IgD-negative memory B cell (primary cell): ENCODE measurements at regions not wholly inside any gene's neighbourhood (a gene's known extent, or its start where the extent isn't known, plus 50 kb on each side); places are given as distances from the start of the nearest gene placed in this dataset.
A peak's percentile ranks its signal among the peaks of the same experiment; 100 is the strongest.

ENCODE experiments used
- H3K27ac Mint-ChIP-seq, 3 donors: one replicate each; pipeline ENCODE4 v1.8.0; 2020 to 2022; ENCODE audit warnings: mild to moderate bottlenecking in 3 of 3, mixed read lengths in 3 of 3, moderate library complexity in 1 of 3
- H3K27me3 Mint-ChIP-seq: one replicate; pipeline ENCODE4 v1.8.0; 2021; ENCODE audit warnings: mixed read lengths
- H3K36me3 Mint-ChIP-seq: one replicate; pipeline ENCODE4 v1.8.0; 2020; ENCODE audit warnings: mild to moderate bottlenecking, mixed read lengths
- H3K4me1 Mint-ChIP-seq, 3 donors: one replicate each; pipeline ENCODE4 v1.8.0; 2020 to 2022; ENCODE audit warnings: mixed read lengths in 3 of 3, mild to moderate bottlenecking in 1 of 3
- H3K4me3 Mint-ChIP-seq, 4 donors: one replicate each; pipeline ENCODE4 v1.8.0; 2020 to 2022; ENCODE audit warnings: mild to moderate bottlenecking in 4 of 4, mixed read lengths in 4 of 4, moderate library complexity in 3 of 4
- H3K9me3 Mint-ChIP-seq, 3 donors: one replicate each; pipeline ENCODE4 v1.8.0; 2020 to 2021; ENCODE audit warnings: mixed read lengths in 3 of 3, mild to moderate bottlenecking in 1 of 3

DNA sequence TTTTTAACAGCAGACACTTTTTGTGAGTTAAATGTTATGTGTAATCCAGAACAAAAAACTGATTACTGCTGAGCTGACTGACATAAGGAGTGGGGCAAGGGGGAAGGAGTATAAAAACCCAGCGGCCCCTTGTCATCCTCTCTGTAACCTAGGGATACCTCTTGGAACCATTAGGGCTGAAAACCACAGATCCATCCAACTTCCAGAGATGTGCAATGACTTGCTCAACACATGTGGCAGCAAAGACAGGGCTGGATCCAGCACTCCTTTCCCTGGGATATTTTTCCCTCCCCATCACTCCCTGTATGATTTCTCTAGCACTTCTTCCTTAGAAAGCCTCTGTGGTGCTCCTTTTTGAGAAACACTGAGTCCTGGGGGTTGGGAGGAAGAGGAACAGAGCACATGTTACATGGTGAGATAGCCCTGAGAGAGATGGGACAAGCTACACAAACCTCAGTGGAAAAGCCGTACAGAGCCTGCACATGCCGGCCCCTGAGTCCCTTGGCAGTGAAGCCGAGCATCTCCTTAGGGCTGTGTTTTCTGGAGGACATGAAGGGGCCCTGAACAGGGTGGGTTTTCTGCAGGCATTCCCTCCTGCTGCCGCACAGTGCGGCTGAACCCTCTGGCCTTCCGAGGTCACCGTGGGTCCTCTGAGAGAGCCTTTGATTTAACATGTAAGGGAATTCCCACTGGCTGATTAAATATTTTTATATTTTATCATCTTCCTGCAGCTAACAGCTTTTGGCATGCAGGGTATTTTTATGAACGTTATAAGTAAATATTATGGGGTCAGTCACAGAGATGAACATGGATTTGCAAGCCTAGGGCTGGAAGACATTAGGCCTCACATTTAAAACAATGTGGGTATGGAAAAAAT, 219.9 kb downstream of the COG6 start:
- Mint-ChIP-seq H3K4me3 (no peak overlapping the region), H3K27me3 (peaks cover 10% of the 10 kb centered on the region), H3K36me3 (no peaks in the 10 kb centered on the region), H3K9me3 (peaks cover 0 to 1% (median 0%) of the 10 kb centered on the region in 3 donors), H3K4me1 (no peaks in the 10 kb centered on the region), H3K27ac (no peak overlapping the region)

DNA sequence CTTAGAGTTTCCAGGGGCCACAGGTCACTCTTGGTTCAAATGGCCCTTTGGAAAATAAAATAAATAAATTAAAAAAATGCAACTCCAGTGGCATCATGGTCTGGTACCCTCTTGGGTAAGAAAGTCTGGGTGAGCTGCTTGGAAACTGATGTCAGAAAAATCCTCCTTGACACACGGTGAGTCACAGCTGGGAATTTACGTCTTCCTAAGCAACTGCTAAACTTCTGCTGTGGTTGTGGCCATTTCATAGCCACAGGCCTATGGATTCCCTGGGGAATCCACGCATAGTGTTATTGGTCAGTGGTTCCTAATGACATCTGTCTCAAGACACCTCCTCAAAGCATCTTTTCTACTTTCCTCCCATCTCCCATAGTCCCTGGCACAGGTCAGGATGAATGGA, 220.8 kb downstream of the COG6 start:
- Mint-ChIP-seq H3K4me3 (no peak overlapping the region), H3K27me3 (peaks cover 8% of the 10 kb centered on the region), H3K4me1 (no peaks in the 10 kb centered on the region), H3K9me3 (peaks cover 0 to 1% (median 0%) of the 10 kb centered on the region in 3 donors), H3K36me3 (no peaks in the 10 kb centered on the region), H3K27ac (no peak overlapping the region)

DNA sequence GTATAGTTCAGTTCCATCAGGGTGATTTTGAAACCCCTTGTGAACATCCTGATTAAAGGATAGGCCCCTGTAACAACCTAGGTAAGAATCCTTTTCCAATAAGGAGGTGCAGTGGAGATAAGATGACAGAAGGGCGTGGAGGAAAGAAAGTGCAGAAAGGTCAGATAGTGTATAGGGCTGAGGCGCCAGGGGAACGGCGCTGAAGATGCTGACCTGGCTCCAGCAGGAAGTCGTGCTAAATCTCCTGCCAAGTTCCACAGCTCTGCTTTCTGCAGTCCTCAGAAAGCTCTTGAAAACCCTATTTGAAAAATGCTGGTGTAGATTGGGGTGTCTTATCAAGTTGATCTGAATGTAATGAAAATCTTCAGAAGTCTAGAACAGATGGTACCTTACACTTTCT, 221.7 kb downstream of the COG6 start:
- no peaks in the 10 kb centered on the region for H3K36me3 Mint-ChIP-seq
- no peaks in the 10 kb centered on the region for H3K4me1 Mint-ChIP-seq
- peaks cover 13% of the 10 kb centered on the region for H3K27me3 Mint-ChIP-seq
- H3K9me3 Mint-ChIP-seq = peaks cover 0 to 4% (median 0%) of the 10 kb centered on the region in 3 donors
- no peak overlapping the region for H3K4me3 Mint-ChIP-seq
- no peak overlapping the region for H3K27ac Mint-ChIP-seq

DNA sequence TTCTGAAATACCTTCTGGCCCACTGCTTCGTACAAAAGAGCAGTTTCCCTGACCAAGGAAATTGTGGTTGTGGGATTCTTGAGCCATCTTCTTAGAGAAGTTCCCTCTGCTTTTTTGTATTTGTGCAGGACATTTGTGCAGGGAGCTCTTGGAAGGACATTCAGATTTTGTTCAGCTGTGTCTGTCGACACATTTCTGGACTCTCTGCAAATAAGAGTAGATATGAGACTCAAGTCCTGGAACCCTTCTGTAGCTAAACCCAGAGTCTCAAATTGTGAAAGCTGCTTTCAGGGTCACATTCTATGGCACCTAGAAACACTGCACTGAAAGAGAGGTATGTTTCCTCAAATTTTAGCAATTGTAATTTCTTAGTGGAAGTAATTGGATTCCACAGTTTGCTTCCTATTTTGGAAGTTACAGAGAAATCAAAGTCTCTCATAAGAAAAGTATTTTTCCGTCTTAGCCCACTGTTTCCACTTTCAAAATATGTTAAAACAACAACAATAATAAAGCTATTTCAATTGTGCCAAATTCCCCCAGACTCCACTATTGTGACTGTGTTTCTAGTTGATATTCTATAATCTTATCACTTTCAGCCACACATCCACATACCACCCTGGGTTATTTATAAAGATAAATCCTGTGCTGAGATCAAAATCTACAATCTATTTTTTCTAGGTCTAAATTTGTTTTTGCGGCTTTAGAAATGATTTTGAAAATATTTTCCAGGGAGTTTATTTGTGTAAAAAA, 224.0 kb downstream of the COG6 start:
- Mint-ChIP-seq H3K9me3 (peaks cover 2 to 18% (median 14%) of the 10 kb centered on the region in 3 donors), H3K27me3 (peaks cover 12% of the 10 kb centered on the region), H3K4me3 (no peak overlapping the region), H3K27ac (no peak overlapping the region), H3K36me3 (no peaks in the 10 kb centered on the region), H3K4me1 (no peaks in the 10 kb centered on the region)

DNA sequence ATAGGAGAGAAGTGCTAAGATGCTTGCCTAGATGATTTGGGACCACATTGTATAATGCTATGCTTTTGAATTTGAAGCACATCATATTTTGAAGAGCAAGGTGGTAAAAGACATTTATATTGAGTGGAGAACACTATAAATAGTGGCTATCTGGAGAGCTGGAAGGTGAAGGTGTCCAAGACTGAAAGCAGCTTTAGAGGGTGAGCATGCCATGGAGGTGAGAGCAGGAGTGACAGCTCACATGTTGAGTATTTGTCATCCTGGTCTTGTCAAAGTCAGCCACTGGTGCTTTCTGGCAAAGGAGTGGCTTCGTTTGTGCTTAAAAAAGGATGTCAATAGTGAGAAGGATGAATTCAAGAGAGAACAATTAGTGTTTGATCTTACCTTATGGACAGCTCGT, 225.9 kb downstream of the COG6 start:
- H3K4me1 Mint-ChIP-seq = no peaks in the 10 kb centered on the region
- peaks cover 5 to 26% (median 26%) of the 10 kb centered on the region in 3 donors for H3K9me3 Mint-ChIP-seq
- peaks cover 15% of the 10 kb centered on the region for H3K27me3 Mint-ChIP-seq
- H3K27ac Mint-ChIP-seq = no peak overlapping the region
- no peaks in the 10 kb centered on the region for H3K36me3 Mint-ChIP-seq
- no peak overlapping the region for H3K4me3 Mint-ChIP-seq

DNA sequence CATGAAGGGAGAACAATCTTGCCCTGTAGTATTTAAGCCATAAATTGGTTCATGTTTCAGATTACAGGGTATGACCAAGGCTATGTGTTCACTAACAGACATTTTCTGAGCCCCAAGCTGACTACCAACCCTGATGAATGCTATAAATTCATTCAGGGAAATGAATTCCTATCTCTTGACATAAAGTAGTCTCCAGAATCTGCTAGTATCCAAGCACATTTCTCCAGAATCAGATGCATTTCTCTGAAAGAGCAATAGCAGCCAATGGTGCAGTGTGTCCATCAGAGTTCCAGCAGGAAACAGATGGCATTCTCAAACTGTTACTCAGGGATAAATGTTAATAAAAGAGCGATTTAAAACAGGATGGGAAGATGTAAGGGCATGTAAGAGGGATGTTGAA, 226.4 kb downstream of the COG6 start:
- Mint-ChIP-seq H3K9me3 (peaks cover 5 to 26% (median 26%) of the 10 kb centered on the region in 3 donors), H3K27ac (no peak overlapping the region), H3K36me3 (no peaks in the 10 kb centered on the region), H3K4me1 (no peaks in the 10 kb centered on the region), H3K4me3 (no peak overlapping the region), H3K27me3 (peaks cover 15% of the 10 kb centered on the region)

DNA sequence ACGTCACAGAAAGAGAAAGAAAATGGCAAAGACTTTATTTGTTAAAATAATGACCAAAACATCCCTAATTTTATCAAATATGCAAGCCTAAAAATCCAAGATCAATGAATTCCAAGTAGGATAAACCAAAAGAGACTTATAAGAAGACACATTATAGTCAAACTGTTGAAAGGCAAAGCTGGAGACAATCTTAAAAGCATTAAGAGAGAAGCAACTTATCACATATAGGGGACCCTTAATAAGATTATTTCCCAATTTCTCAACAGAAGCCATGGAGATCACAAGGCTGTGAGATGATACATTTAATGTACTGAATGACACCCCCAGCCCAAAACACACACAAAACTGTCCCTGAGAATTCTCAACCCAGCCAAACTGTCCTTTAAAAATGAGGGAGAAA, 228.7 kb downstream of the COG6 start:
- peak overlapping the region in 2 of 4 donors; percentile 17 to 52 for H3K4me3 Mint-ChIP-seq
- H3K36me3 Mint-ChIP-seq = no peaks in the 10 kb centered on the region

DNA sequence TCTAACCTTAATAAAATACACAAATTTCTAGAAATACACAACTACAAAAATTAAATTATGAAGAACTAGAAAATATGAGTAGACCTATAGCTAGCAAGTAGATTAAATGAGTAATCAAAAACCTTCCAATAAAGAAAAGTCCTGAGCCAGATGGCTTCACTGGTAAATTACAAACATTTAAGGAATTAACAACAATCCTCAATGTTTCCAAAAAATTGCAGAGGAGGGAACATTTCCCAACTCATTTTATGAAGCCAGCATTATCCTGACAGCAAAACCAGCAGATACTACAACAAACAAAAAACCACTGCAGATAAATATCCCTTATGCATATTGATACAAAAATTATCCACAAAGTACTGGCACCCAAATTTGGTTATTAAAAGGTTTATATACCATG, 230.9 kb downstream of the COG6 start:
- Mint-ChIP-seq H3K4me3 (peak overlapping the region in 1 of 4 donors; percentile 33), H3K4me1 (no peaks in the 10 kb centered on the region), H3K36me3 (no peaks in the 10 kb centered on the region), H3K9me3 (peaks cover 5 to 26% (median 25%) of the 10 kb centered on the region in 3 donors), H3K27me3 (peaks cover 10% of the 10 kb centered on the region), H3K27ac (no peak overlapping the region)

More for the DNA sequence above, 228.7 kb downstream of the COG6 start:
- Mint-ChIP-seq H3K4me1 (no peaks in the 10 kb centered on the region), H3K27ac (no peak overlapping the region), H3K27me3 (peaks cover 10% of the 10 kb centered on the region), H3K9me3 (peaks cover 5 to 26% (median 26%) of the 10 kb centered on the region in 3 donors)

DNA sequence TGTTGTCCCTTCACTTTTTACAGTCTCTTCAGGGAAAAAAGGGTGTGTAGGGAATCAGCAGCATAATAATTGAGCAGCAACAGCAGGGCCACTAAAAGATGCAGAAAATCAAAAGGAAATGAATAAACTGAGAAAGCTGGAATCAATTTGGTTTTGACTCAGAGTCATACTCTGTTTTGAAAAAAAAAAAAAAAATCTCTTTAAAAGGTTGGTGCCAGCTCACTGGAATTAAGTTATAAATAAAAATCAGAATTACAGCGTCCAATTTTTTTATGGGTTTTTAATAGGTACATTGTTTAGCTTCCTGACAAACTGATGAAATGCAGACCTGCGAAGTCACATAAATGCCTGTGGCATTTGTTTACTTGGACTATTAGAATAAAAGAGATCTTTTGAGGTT, 231.9 kb downstream of the COG6 start:
- H3K9me3 Mint-ChIP-seq = peaks cover 5 to 26% (median 21%) of the 10 kb centered on the region in 3 donors
- no peaks in the 10 kb centered on the region for H3K36me3 Mint-ChIP-seq
- H3K27me3 Mint-ChIP-seq = peaks cover 3% of the 10 kb centered on the region
- H3K4me3 Mint-ChIP-seq = no peak overlapping the region
- H3K27ac Mint-ChIP-seq = no peak overlapping the region
- H3K4me1 Mint-ChIP-seq = no peaks in the 10 kb centered on the region

DNA sequence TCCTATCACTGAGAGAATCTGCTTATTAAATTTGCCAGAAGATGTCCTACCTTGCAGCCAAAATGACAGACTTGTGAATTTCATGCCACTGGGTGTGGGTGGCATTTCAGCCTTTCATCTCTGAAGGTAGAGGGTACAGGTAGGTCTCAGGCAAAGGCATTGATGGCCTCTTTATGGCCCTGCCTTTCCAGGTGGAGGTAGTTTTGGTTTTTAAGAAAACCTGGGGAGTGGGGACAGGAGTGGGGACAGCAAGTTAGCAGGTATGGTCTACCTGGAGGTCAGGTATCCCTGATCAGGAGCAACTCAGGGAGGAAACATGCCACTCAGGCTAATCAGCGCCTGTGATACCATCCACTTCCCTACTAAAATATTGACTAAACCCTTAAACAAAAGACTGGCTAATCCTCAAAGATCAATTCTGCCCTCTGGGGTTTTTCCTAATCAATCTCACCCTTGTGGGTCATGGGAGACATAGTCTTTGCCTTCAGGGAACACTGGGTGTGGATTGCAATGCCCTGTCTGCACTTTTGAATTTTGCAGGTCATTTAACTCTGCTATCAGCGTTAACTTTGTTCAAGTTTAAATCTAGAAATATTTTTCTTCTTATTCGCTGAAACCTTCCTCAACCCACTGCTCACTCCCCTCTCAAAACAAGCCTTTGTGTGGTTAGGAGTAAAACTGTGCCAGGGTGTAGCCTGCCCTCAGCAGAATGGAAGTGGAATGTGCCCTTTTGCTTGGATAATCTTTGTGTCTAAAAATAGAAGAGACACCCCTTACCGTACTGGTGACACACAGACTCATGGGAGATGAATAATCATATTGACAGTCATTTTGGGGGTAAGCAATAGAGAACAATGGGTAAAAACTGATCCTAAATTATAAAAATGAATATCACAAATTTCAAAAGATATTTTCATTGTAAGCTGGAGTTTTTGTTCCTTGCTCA, 233.7 kb downstream of the COG6 start:
- H3K36me3 Mint-ChIP-seq = no peaks in the 10 kb centered on the region
- peaks cover 0 to 1% (median 0%) of the 10 kb centered on the region in 3 donors for H3K4me1 Mint-ChIP-seq
- H3K27me3 Mint-ChIP-seq = peaks cover 9% of the 10 kb centered on the region

DNA sequence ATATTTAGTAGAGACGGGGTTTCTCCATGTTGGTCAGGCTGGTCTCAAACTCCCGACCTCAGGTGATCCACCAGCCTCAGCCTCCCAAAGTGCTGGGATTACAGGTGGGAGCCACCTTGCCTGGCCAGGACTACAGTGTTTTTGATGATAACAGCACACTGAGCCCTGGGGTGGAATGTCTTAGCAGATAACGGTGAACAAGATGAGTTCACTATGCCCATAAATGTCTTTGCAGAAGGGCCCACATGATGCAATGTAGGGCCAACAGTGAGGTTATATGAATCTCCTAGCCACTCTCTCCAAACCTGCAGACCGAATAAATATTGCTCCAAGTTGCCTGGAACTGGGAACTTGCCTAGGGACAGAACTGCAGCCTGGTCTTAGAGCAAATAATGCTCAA, 235.1 kb downstream of the COG6 start:
- H3K36me3 Mint-ChIP-seq = no peaks in the 10 kb centered on the region
- no peak overlapping the region for H3K4me3 Mint-ChIP-seq
- peaks cover 0 to 2% (median 1%) of the 10 kb centered on the region in 3 donors for H3K9me3 Mint-ChIP-seq
- H3K27ac Mint-ChIP-seq = no peak overlapping the region
- peaks cover 0 to 1% (median 0%) of the 10 kb centered on the region in 3 donors for H3K4me1 Mint-ChIP-seq
- peaks cover 7% of the 10 kb centered on the region for H3K27me3 Mint-ChIP-seq

More for the DNA sequence above, 233.7 kb downstream of the COG6 start:
- H3K4me3 Mint-ChIP-seq = no peak overlapping the region
- peaks cover 5 to 15% (median 12%) of the 10 kb centered on the region in 3 donors for H3K9me3 Mint-ChIP-seq
- H3K27ac Mint-ChIP-seq = no peak overlapping the region

DNA sequence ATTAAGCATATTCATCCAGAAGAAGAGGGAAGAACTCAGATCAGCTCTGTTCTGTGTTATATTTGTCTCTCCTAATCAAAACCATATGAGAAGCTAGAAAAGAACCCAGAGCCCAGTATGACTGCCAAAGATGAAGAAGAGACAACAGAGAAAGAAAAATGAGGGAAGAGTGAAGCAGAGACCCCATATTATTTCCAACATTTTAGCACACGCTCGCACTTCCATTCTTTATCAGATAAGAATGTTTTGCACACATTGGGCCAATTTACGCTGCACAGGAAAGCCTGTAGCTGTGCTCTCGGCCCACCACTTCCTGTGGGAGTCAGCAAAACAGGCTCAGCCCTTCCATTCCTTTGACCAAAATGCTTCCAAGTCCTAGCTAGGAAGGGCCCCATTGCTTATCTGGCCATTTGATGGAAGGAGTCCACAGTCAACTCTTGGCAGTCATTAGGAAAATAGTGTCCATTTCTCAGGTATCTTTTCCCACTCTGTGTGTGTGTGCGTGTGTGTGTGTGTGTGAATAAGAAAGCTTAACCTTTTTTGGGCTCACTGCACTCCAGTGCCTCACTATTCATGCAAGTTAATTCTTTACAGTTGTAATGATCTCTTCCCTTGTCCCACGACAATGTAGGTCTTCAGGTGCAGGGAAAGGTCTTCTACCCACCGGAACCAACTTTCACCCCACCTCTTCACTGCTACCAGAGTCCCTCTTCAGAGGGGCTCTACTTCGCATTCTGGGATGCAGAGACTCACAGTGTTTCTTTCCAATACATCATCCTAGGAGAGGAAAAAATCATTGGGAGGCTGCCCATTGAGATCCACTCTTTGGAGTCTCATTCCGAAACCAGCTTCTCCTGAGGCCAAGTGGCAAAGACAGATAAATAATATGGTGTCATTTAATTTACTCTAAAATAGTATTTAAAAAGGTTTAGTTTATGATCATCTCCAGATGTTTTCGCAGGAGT, 237.5 kb downstream of the COG6 start:
- H3K36me3 Mint-ChIP-seq = no peaks in the 10 kb centered on the region
- H3K27ac Mint-ChIP-seq = no peak overlapping the region
- H3K4me1 Mint-ChIP-seq = peaks cover 0 to 1% (median 0%) of the 10 kb centered on the region in 3 donors
- H3K27me3 Mint-ChIP-seq = peaks cover 15% of the 10 kb centered on the region
- H3K9me3 Mint-ChIP-seq = no peaks in the 10 kb centered on the region
- peak overlapping the region in 1 of 4 donors; percentile 36 for H3K4me3 Mint-ChIP-seq

DNA sequence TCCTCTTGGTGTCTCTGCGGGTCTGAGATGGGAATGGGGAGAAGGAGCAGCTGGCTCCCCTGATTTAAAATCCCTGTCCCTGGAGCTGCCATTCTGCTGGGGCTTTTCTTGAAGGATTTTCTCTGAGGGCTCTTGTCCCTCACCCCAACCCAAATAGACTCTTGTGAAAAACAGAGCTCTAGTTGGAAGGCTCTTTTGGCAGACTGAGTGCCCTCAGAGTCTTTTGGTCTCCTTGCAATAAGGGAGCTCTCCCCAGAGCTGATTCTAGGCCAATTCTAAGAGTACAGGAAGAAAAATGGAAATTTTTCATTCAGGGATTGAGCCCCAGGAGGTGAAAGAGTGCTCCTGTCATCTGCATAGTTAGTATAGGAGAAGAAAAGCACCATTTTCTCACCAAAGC, 238.3 kb downstream of the COG6 start:
- Mint-ChIP-seq H3K27ac (no peak overlapping the region), H3K9me3 (no peaks in the 10 kb centered on the region), H3K4me3 (no peak overlapping the region), H3K27me3 (peaks cover 15% of the 10 kb centered on the region), H3K4me1 (peaks cover 0 to 1% (median 0%) of the 10 kb centered on the region in 3 donors), H3K36me3 (no peaks in the 10 kb centered on the region)

DNA sequence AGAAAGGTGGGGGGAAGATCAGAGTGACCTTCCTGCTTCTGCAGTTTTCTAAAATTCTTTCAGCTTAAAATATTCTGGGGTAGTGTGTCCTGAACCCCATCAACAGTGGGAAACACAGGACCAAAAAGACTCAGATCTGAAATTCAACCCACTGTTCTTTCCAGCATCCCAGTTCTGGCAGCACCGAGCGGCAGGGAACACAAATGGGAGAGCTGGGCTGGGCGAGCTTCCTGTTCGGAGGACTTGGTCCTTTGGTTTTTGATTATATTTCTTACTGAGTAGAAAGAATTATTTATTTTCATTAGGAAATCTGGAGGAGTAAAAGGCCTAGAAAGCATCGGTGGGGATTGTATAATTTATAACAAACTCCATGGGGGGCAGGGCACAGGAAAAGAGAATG, 239.1 kb downstream of the COG6 start:
- Mint-ChIP-seq H3K4me3 (no peak overlapping the region), H3K9me3 (no peaks in the 10 kb centered on the region), H3K36me3 (no peaks in the 10 kb centered on the region), H3K27ac (no peak overlapping the region), H3K4me1 (peaks cover 0 to 1% (median 0%) of the 10 kb centered on the region in 3 donors), H3K27me3 (peaks cover 15% of the 10 kb centered on the region)
